HFFc6 (cell line): ENCODE measurements at regions not wholly inside any gene's neighbourhood (a gene's known extent, or its start where the extent isn't known, plus 50 kb on each side); places are given as distances from the start of the nearest gene placed in this dataset.

Source experiments
- DNase-seq: peaks from one replicate; pipeline ENCODE4 v3.0.0-alpha.2; 2018
- H3K27ac Mint-ChIP-seq: 2 replicates; pipeline ENCODE4 v1.8.0; 2020; ENCODE audit warnings: mild to moderate bottlenecking, mixed read lengths
- H3K27me3 Mint-ChIP-seq: 2 replicates; pipeline ENCODE4 v1.8.0; 2021; ENCODE audit warnings: mild to moderate bottlenecking, moderate library complexity, mixed read lengths; ENCODE audit not compliant: insufficient read depth
- H3K36me3 Mint-ChIP-seq: 2 replicates; pipeline ENCODE4 v1.8.0; 2021; ENCODE audit warnings: low read depth, mixed read lengths
- H3K4me1 Mint-ChIP-seq: 2 replicates; pipeline ENCODE4 v1.8.0; 2020; ENCODE audit warnings: low read depth, mixed read lengths
- H3K4me3 Mint-ChIP-seq: 2 replicates; pipeline ENCODE4 v1.8.0; 2020; ENCODE audit warnings: mild to moderate bottlenecking, moderate library complexity, mixed read lengths
- H3K9me3 Mint-ChIP-seq: 2 replicates; pipeline ENCODE4 v1.8.0; 2020; ENCODE audit warnings: mild to moderate bottlenecking, mixed read lengths
- TF ChIP-seq, protein P1 (sequence below): fragments of 200-600 bp; sonication (generic); IDR thresholded peaks from 2 replicates; pipeline ENCODE4 v1.5.0; 2021; ENCODE audit warnings: antibody characterized with exemption, mild to moderate bottlenecking

DNA sequence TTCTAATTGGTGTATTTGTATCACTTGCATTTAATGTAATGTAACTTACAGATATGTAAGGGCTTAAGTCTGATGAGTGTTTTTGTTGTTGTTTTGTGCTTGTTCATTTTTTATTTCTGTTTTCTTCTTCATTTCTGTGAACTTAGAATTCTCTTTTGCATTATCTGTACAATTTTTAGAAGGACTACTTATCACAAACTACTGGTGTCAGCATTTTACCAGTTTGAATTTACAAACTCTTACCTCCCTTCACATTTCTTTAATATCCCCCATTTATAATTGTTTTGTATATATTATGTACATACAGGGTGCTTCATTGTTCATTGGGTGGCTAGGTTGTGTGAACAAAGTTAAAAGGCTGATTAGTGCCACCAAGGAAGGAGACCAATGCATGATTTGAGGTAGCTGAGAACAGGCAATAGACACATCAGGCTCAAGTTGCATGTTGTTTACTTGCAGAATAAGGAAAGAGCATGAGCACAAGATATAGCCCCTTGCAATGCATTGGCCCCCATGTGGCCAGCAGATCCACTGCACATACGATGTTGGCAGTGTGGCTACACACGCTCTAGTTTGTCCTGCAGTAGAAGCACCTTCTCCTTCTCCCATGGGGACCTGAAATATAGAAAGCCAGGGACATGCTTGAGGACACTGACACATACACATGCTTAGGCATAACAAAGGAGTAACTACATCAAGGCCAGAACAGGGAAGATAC, 198.2 kb downstream of the CD8B2 start:
- Mint-ChIP-seq H3K9me3 (peaks cover 46% of the 10 kb centered on the region), H3K27ac (no peak overlapping the region), H3K27me3 (no peaks in the 10 kb centered on the region; the same call in 1 of the 2 replicates), H3K4me3 (no peak overlapping the region), H3K4me1 (no peaks in the 10 kb centered on the region), H3K36me3 (no peaks in the 10 kb centered on the region)
- TF ChIP-seq, protein P1, sequence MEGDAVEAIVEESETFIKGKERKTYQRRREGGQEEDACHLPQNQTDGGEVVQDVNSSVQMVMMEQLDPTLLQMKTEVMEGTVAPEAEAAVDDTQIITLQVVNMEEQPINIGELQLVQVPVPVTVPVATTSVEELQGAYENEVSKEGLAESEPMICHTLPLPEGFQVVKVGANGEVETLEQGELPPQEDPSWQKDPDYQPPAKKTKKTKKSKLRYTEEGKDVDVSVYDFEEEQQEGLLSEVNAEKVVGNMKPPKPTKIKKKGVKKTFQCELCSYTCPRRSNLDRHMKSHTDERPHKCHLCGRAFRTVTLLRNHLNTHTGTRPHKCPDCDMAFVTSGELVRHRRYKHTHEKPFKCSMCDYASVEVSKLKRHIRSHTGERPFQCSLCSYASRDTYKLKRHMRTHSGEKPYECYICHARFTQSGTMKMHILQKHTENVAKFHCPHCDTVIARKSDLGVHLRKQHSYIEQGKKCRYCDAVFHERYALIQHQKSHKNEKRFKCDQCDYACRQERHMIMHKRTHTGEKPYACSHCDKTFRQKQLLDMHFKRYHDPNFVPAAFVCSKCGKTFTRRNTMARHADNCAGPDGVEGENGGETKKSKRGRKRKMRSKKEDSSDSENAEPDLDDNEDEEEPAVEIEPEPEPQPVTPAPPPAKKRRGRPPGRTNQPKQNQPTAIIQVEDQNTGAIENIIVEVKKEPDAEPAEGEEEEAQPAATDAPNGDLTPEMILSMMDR: no peak
- no peak for DNase-seq

DNA sequence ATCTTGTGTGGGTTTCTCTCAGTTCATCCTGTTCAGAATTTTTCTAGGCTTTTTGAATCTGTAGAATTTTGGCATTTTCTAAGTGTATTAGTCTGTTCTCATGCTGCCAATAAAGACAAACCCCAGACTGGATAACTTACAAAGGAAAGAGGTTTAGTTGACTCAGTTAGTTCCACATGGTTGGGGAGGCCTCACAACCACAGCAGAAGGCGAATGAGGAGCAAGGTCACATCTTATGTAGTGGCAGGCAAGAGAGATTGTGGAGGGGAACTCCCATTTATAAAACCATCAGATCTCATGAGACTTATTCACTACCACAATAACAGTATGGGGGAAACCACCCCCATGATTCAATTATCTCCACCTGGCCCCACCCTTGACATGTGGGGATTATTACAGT, 199.2 kb downstream of the ST6GAL2 start:
- no peaks in the 10 kb centered on the region; the same call in 1 of the 2 replicates for H3K36me3 Mint-ChIP-seq
- H3K27ac Mint-ChIP-seq: no peak overlapping the region
- TF ChIP-seq, protein P1: no peak
- DNase-seq: no peak
- no peaks in the 10 kb centered on the region for H3K4me1 Mint-ChIP-seq
- no peaks in the 10 kb centered on the region; the same call in 1 of the 2 replicates for H3K27me3 Mint-ChIP-seq
- H3K4me3 Mint-ChIP-seq: no peak overlapping the region
- peaks cover 51% of the 10 kb centered on the region for H3K9me3 Mint-ChIP-seq

DNA sequence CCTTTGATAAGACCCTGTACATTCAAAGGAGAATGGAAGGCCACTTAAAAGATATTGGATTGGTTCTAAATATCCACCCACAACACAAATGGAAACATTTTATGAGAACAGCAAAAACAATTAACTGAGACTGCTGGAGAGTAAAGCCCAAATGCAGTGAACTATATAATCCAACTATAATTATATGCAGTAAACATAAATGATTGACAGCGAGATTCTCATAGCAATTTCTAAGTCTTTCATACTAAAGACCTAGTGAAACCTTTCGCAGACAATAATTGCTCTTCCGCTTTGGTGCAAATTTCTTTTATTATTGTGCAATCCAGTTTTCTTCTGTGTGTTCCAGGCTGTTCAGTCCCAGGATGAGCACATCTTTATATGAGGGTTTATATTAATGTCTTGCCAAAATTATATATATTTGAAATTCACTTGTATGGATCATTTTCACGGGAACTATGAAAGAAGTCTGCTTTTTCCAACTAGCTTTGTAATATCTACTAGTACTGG, 190.9 kb downstream of the ST6GAL2 start:
- Mint-ChIP-seq H3K9me3 (peaks cover 15% of the 10 kb centered on the region), H3K4me3 (no peak overlapping the region), H3K27ac (no peak overlapping the region), H3K27me3 (no peaks in the 10 kb centered on the region; the same call in 1 of the 2 replicates), H3K36me3 (no peaks in the 10 kb centered on the region; the same call in 1 of the 2 replicates), H3K4me1 (no peaks in the 10 kb centered on the region)
- TF ChIP-seq, protein P1: no peak
- DNase-seq: no peak

DNA sequence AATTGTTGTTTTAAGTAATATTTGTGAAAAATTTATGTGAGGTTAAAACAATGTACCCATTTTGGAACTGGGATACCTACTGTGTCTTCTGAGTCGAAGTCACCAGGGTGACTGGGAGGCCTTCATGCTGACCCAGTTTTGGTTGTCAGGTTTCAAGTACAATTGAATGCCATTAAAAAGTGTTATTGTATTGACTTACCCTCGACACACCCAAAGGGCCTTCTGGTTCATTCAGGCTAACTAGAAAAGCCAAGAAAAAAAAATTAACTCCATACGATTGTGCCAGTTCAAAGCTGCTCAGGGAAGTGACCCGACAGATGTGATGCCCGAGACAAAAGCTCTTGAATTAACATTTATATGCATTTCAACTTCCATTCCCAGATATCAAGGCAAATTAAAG, 190.0 kb downstream of the ST6GAL2 start:
- Mint-ChIP-seq H3K36me3 (no peaks in the 10 kb centered on the region; the same call in 1 of the 2 replicates), H3K4me1 (no peaks in the 10 kb centered on the region), H3K4me3 (no peak overlapping the region), H3K9me3 (peaks cover 17% of the 10 kb centered on the region), H3K27me3 (no peaks in the 10 kb centered on the region; the same call in 1 of the 2 replicates), H3K27ac (no peak overlapping the region)
- TF ChIP-seq, protein P1: no peak
- DNase-seq: no peak

DNA sequence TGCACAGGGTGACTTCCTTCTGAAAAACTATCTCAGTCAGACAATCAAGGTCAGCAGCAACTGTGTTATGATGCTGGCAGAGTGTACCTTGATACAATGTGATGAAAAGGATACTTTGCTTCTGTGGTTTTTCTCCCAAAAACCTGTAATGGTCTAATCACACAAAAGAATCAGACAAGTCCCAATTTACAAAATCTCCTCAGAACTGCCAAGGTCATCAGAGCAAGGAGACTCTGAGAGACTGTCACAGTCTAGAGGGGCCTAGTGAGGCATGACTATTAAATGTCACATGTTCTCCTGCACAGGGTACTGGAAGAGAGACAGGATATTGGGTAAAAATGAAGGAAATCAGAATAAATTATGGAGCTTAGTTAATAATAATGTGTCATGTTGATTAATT, 185.4 kb downstream of the ST6GAL2 start:
- Mint-ChIP-seq H3K27ac (no peak overlapping the region), H3K4me3 (no peak overlapping the region), H3K36me3 (no peaks in the 10 kb centered on the region), H3K4me1 (no peaks in the 10 kb centered on the region), H3K9me3 (peaks cover 20% of the 10 kb centered on the region), H3K27me3 (peaks cover 2% of the 10 kb centered on the region; the same call in 1 of the 2 replicates)
- TF ChIP-seq, protein P1: no peak
- no peak for DNase-seq
